Astrocyte (in vitro differentiated cells and primary cell): ENCODE measurements at regions not wholly inside any gene's neighbourhood (a gene's known extent, or its start where the extent isn't known, plus 50 kb on each side); places are given as distances from the start of the nearest gene placed in this dataset.
"Not testable (repeated sequence)": the region's sequence is repeated elsewhere in the genome, so short reads cannot be mapped to it uniquely, and the experiment has no call there.

Experiments used
- EZH2 ChIP-seq: IDR thresholded peaks from 2 replicates; pipeline ENCODE4 v1.6.1; 2012; ENCODE audit warnings: mild to moderate bottlenecking, low read length, inconsistent platforms; ENCODE audit not compliant: insufficient read depth
- TF ChIP-seq, protein P1 (sequence below): IDR thresholded peaks from 2 replicates; pipeline ENCODE4 v1.5.1; 2011; ENCODE audit warnings: low read depth, mild to moderate bottlenecking, inconsistent platforms, low read length, moderate library complexity; ENCODE audit not compliant: insufficient read depth

DNA sequence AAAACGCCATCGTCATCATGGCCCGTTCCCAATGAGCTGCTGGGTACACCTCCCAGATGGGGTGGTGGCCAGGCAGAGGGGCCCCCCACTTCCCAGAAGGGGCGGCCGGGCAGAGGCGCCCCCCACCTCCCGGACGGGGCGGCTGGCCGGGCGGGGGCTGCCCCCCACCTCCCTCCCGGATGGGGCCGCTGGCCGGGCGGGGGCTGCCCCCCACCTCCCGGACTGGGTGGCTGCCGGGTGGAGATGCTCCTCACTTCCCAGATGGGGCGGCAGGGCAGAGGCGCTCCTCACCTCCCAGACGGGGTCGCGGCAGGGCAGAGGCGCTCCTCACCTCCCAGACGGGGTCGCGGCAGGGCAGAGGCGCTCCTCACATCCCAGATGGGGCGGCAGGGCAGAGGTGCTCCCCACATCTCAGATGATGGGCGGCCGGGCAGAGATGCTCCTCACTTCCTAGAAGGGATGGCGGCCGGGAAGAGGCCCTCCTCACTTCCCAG is 215.4 kb upstream of the TBL1XR1 start:
- TF ChIP-seq, protein P1, sequence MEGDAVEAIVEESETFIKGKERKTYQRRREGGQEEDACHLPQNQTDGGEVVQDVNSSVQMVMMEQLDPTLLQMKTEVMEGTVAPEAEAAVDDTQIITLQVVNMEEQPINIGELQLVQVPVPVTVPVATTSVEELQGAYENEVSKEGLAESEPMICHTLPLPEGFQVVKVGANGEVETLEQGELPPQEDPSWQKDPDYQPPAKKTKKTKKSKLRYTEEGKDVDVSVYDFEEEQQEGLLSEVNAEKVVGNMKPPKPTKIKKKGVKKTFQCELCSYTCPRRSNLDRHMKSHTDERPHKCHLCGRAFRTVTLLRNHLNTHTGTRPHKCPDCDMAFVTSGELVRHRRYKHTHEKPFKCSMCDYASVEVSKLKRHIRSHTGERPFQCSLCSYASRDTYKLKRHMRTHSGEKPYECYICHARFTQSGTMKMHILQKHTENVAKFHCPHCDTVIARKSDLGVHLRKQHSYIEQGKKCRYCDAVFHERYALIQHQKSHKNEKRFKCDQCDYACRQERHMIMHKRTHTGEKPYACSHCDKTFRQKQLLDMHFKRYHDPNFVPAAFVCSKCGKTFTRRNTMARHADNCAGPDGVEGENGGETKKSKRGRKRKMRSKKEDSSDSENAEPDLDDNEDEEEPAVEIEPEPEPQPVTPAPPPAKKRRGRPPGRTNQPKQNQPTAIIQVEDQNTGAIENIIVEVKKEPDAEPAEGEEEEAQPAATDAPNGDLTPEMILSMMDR, result not testable (repeated sequence)
- not testable (repeated sequence) for TF ChIP-seq EZH2
